Suppressor macrophage (primary cell): ENCODE measurements at regions not wholly inside any gene's neighbourhood (a gene's known extent, or its start where the extent isn't known, plus 50 kb on each side); places are given as distances from the start of the nearest gene placed in this dataset.

ENCODE experiments used
- DNase-seq, 4 experiments: peaks; one replicate each; pipeline ENCODE4 v3.0.0-alpha.2; 2020 to 2022

- DNase-seq, result no peak
These were observed 67.2 kb upstream of the TP63 start for GRCh38 chr3:189563853-189564563.

- no peak for DNase-seq
These were observed 64.5 kb upstream of the TP63 start for GRCh38 chr3:189566550-189567130.

- DNase-seq, result no peak
These were observed 63.9 kb upstream of the TP63 start for GRCh38 chr3:189567322-189567721.

GRCh38 chr3:189567766-189568420 is 63.3 kb upstream of the TP63 start:
- no peak for DNase-seq

GRCh38 chr3:189568961-189569360 is 62.2 kb upstream of the TP63 start:
- DNase-seq, result no peak

GRCh38 chr3:189569473-189569872 is 61.7 kb upstream of the TP63 start:
- DNase-seq, result no peak

- DNase-seq, result no peak
These were observed 60.3 kb upstream of the TP63 start for GRCh38 chr3:189570916-189571315.

- DNase-seq, result no peak
These were observed 58.9 kb upstream of the TP63 start for GRCh38 chr3:189572249-189572648.

GRCh38 chr3:189573004-189573403 is 58.2 kb upstream of the TP63 start:
- DNase-seq, result no peak

- DNase-seq, result no peak
These were observed 54.7 kb upstream of the TP63 start for GRCh38 chr3:189576486-189576885.

GRCh38 chr3:189577050-189577951 is 53.9 kb upstream of the TP63 start:
- DNase-seq, result no peak

- DNase-seq, result no peak
These were observed 51.0 kb upstream of the TP63 start for GRCh38 chr3:189580190-189580589.
